Umbilical cord (tissue), 1 donor: ENCODE measurements at regions not wholly inside any gene's neighbourhood (a gene's known extent, or its start where the extent isn't known, plus 50 kb on each side); places are given as distances from the start of the nearest gene placed in this dataset.

ENCODE experiments used
- DNase-seq: peaks from one replicate; pipeline ENCODE4 v3.0.0-alpha.2; 2015; ENCODE audit warnings: low spot score

GRCh38 chr11:92861634-92862033 is 107.8 kb upstream of the MTNR1B start:
- no peak for DNase-seq

GRCh38 chr11:92865352-92865751 is 104.1 kb upstream of the MTNR1B start:
- DNase-seq, result no peak

GRCh38 chr11:92866679-92867282 is 102.7 kb upstream of the MTNR1B start:
- no peak for DNase-seq

GRCh38 chr11:92867913-92868619 is 101.4 kb upstream of the MTNR1B start:
- peak; percentile 76 for DNase-seq

GRCh38 chr11:92869716-92870115 is 99.7 kb upstream of the MTNR1B start:
- DNase-seq, result no peak

- DNase-seq, result peak; percentile 69
Observed at GRCh38 chr11:92870196-92870832, 99.1 kb upstream of the MTNR1B start.

- peak; percentile 54 for DNase-seq
Observed at GRCh38 chr11:92873551-92873950, 95.9 kb upstream of the MTNR1B start.

- no peak for DNase-seq
Observed at GRCh38 chr11:92875473-92875872, 94.0 kb upstream of the MTNR1B start.

- DNase-seq, result no peak
Observed at GRCh38 chr11:92879086-92879485, 90.4 kb upstream of the MTNR1B start.

GRCh38 chr11:92880381-92880780 is 89.1 kb upstream of the MTNR1B start:
- DNase-seq, result no peak

- no peak for DNase-seq
Observed at GRCh38 chr11:92881940-92882450, 87.5 kb upstream of the MTNR1B start.

GRCh38 chr11:92882828-92883611 is 86.4 kb upstream of the MTNR1B start:
- DNase-seq, result no peak

- no peak for DNase-seq
Observed at GRCh38 chr11:92885600-92885999, 83.9 kb upstream of the MTNR1B start.

- DNase-seq, result peak; percentile 88
Observed at GRCh38 chr11:92886243-92886905, 83.1 kb upstream of the MTNR1B start.

GRCh38 chr11:92888696-92889095 is 80.8 kb upstream of the MTNR1B start:
- DNase-seq, result no peak

- no peak for DNase-seq
Observed at GRCh38 chr11:92890846-92891245, 78.6 kb upstream of the MTNR1B start.

- DNase-seq, result peak; percentile 35
Observed at GRCh38 chr11:92892802-92893684, 76.4 kb upstream of the MTNR1B start.

- DNase-seq, result no peak
Observed at GRCh38 chr11:92894197-92894596, 75.3 kb upstream of the MTNR1B start.

GRCh38 chr11:92897487-92897886 is 72.0 kb upstream of the MTNR1B start:
- DNase-seq, result no peak

- DNase-seq, result no peak
Observed at GRCh38 chr11:92902417-92902816, 67.0 kb upstream of the MTNR1B start.
